OCI-LY1 (cell line): ENCODE measurements at regions not wholly inside any gene's neighbourhood (a gene's known extent, or its start where the extent isn't known, plus 50 kb on each side); places are given as distances from the start of the nearest gene placed in this dataset.

ENCODE experiments used
- H2AFZ ChIP-seq: fragments of 200-600 bp; sonication (generic), shearing (Covaris generic); 2 replicates; pipeline ENCODE4 v1.6.0; 2014; ENCODE audit warnings: antibody characterized with exemption, mild to moderate bottlenecking, low read length
- H3F3A ChIP-seq: fragments of 200-600 bp; sonication (generic), shearing (Covaris generic); 2 replicates; pipeline ENCODE4 v1.6.0; 2014; ENCODE audit warnings: mild to moderate bottlenecking, antibody characterized with exemption, low read length, moderate library complexity; ENCODE audit not compliant: insufficient read depth
- H3K27ac ChIP-seq: fragments of 200-600 bp; sonication (generic); 2 replicates; pipeline ENCODE4 v1.5.1; 2014; ENCODE audit warnings: low read length, mixed run types, mild to moderate bottlenecking, low read depth; ENCODE audit not compliant: poor library complexity, severe bottlenecking
- H3K27me3 ChIP-seq: fragments of 200-600 bp; sonication (generic); 2 replicates; pipeline ENCODE4 v1.6.0; 2014; ENCODE audit warnings: antibody characterized with exemption, mild to moderate bottlenecking, low read length, moderate library complexity; ENCODE audit not compliant: insufficient read depth
- H3K36me3 ChIP-seq: fragments of 200-600 bp; sonication (generic); 2 replicates; pipeline ENCODE4 v1.6.1; 2014; ENCODE audit warnings: mild to moderate bottlenecking, antibody characterized with exemption, low read length, moderate library complexity, mixed read lengths; ENCODE audit not compliant: insufficient read depth
- H3K4me1 ChIP-seq: fragments of 200-600 bp; sonication (generic); 2 replicates; pipeline ENCODE4 v1.5.1; 2014; ENCODE audit warnings: mild to moderate bottlenecking, low read length, moderate library complexity; ENCODE audit not compliant: insufficient read depth, severe bottlenecking
- H3K4me2 ChIP-seq: fragments of 200-600 bp; sonication (generic), shearing (Covaris generic); 2 replicates; pipeline ENCODE4 v1.6.1; 2014; ENCODE audit warnings: low read length
- H3K4me3 ChIP-seq: fragments of 200-600 bp; sonication (generic); 2 replicates; pipeline ENCODE4 v1.5.1; 2014; ENCODE audit warnings: low read length, low read depth, mild to moderate bottlenecking, mixed read lengths; ENCODE audit not compliant: poor library complexity, severe bottlenecking
- H3K79me2 ChIP-seq: fragments of 200-600 bp; shearing (Covaris generic); 2 replicates; pipeline ENCODE4 v1.6.1; 2016; ENCODE audit warnings: mixed run types, low read length, mixed read lengths; ENCODE audit not compliant: insufficient read depth
- H3K9ac ChIP-seq: fragments of 200-600 bp; sonication (generic), shearing (Covaris generic); 2 replicates; pipeline ENCODE4 v1.6.1; 2014; ENCODE audit warnings: mild to moderate bottlenecking, low read length, mixed read lengths
- H3K9me2 ChIP-seq: fragments of 200-600 bp; sonication (generic), shearing (Covaris generic); 2 replicates; pipeline ENCODE4 v1.6.1; 2014; ENCODE audit warnings: low read depth, mild to moderate bottlenecking, low read length, mixed read lengths
- H3K9me3 ChIP-seq: fragments of 200-600 bp; shearing (Covaris generic); 2 replicates; pipeline ENCODE4 v1.6.1; 2014; ENCODE audit warnings: low read length, mixed read lengths
- H4K20me1 ChIP-seq: fragments of 200-600 bp; sonication (generic), shearing (Covaris generic); 2 replicates; pipeline ENCODE4 v1.6.0; 2016; ENCODE audit warnings: mild to moderate bottlenecking, low read length; ENCODE audit not compliant: insufficient read depth
- EZH2 ChIP-seq: fragments of 200-600 bp; sonication (generic), shearing (Covaris generic); IDR thresholded peaks from 2 replicates; pipeline ENCODE4 v1.8.0; 2017; ENCODE audit warnings: borderline replicate concordance, mixed run types, mild to moderate bottlenecking, antibody characterized with exemption, low read length, moderate library complexity, mixed read lengths
- TF ChIP-seq, protein P1 (sequence below): fragments of 200-600 bp; sonication (generic), shearing (Covaris generic); IDR thresholded peaks from 2 replicates; pipeline ENCODE4 v1.5.1; 2017; ENCODE audit warnings: mild to moderate bottlenecking, antibody characterized with exemption, low read length, moderate library complexity, mixed read lengths

DNA sequence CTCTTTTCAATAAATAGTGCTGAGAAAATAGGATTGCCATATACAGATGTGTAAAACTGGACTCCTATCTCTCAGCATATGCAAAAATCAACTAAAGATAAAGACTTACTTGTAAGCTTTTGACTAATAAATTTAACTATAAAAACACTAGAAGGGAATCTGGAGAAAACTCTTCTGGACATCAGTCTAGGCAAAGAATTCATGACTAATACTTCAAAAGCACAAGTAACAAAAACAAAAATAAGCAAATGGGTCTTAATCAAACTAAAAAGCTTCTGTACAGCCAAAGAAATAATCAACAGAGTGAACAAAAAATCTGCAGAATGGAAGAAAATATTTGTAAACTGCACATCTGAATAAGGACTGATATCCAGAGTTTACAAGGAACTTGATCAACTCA, 1122.2 kb downstream of the TBL1XR1 start:
- H3K79me2 ChIP-seq, result no peaks in the 10 kb centered on the region
- no peaks in the 10 kb centered on the region for H3K9me2 ChIP-seq
- no peaks in the 10 kb centered on the region for H3K4me1 ChIP-seq
- no peaks in the 10 kb centered on the region for H4K20me1 ChIP-seq
- H2AFZ ChIP-seq, result no peak overlapping the region
- H3K9me3 ChIP-seq, result no peaks in the 10 kb centered on the region
- no peak overlapping the region for H3K27ac ChIP-seq
- H3K4me3 ChIP-seq, result no peak overlapping the region
- no peaks in the 10 kb centered on the region for H3K27me3 ChIP-seq
- no peaks in the 10 kb centered on the region for H3F3A ChIP-seq
- H3K36me3 ChIP-seq, result no peaks in the 10 kb centered on the region
- TF ChIP-seq, protein P1, sequence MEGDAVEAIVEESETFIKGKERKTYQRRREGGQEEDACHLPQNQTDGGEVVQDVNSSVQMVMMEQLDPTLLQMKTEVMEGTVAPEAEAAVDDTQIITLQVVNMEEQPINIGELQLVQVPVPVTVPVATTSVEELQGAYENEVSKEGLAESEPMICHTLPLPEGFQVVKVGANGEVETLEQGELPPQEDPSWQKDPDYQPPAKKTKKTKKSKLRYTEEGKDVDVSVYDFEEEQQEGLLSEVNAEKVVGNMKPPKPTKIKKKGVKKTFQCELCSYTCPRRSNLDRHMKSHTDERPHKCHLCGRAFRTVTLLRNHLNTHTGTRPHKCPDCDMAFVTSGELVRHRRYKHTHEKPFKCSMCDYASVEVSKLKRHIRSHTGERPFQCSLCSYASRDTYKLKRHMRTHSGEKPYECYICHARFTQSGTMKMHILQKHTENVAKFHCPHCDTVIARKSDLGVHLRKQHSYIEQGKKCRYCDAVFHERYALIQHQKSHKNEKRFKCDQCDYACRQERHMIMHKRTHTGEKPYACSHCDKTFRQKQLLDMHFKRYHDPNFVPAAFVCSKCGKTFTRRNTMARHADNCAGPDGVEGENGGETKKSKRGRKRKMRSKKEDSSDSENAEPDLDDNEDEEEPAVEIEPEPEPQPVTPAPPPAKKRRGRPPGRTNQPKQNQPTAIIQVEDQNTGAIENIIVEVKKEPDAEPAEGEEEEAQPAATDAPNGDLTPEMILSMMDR, result no peak
- no peak for TF ChIP-seq EZH2
- no peak overlapping the region for H3K4me2 ChIP-seq
- no peak overlapping the region for H3K9ac ChIP-seq

DNA sequence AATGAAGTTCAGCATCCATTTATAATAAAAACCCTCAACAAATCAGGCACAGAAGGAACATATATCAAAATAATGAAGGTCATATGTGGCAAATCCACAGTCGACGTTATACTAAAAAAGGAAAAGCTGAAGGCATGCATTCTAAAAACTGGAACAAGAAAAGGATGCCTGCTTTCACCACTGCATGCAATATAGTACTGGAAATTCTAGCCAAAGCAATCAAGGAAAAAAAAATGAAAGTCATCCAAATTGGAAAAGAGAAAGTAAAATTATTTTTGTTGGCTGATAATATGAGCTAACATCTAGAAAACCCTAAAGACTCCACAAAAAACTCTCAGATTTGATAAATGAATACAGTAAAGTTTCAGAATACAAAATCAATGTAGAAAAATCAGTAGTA, 1123.2 kb downstream of the TBL1XR1 start:
- H3K9ac ChIP-seq, result no peak overlapping the region
- TF ChIP-seq, protein P1, result no peak
- no peak for TF ChIP-seq EZH2
- H3K9me3 ChIP-seq, result no peaks in the 10 kb centered on the region
- H3K79me2 ChIP-seq, result no peaks in the 10 kb centered on the region
- no peaks in the 10 kb centered on the region for H3K9me2 ChIP-seq
- no peaks in the 10 kb centered on the region for H4K20me1 ChIP-seq
- no peaks in the 10 kb centered on the region for H3K27me3 ChIP-seq
- H2AFZ ChIP-seq, result no peak overlapping the region
- H3K27ac ChIP-seq, result no peak overlapping the region
- no peaks in the 10 kb centered on the region for H3F3A ChIP-seq
- H3K36me3 ChIP-seq, result no peaks in the 10 kb centered on the region
- no peaks in the 10 kb centered on the region for H3K4me1 ChIP-seq
- H3K4me3 ChIP-seq, result no peak overlapping the region
- H3K4me2 ChIP-seq, result no peak overlapping the region

GRCh38 chr3:176071943-176072342, 1125.3 kb downstream of the TBL1XR1 start:
- no peak overlapping the region for H3K4me2 ChIP-seq

More at GRCh38 chr3:176071943-176072342, 1125.3 kb downstream of the TBL1XR1 start:
- no peaks in the 10 kb centered on the region for H3K79me2 ChIP-seq
- no peaks in the 10 kb centered on the region for H3K9me3 ChIP-seq
- H3K27ac ChIP-seq, result no peak overlapping the region
- no peaks in the 10 kb centered on the region for H3F3A ChIP-seq
- no peaks in the 10 kb centered on the region for H3K9me2 ChIP-seq
- H3K4me3 ChIP-seq, result no peak overlapping the region
- H3K27me3 ChIP-seq, result no peaks in the 10 kb centered on the region
- H3K36me3 ChIP-seq, result no peaks in the 10 kb centered on the region
- TF ChIP-seq, protein P1, result no peak
- TF ChIP-seq EZH2, result no peak
- H3K4me1 ChIP-seq, result no peaks in the 10 kb centered on the region
- no peak overlapping the region for H3K9ac ChIP-seq
- H4K20me1 ChIP-seq, result no peaks in the 10 kb centered on the region
- no peak overlapping the region for H2AFZ ChIP-seq
